ENCODE measurements at regions not wholly inside any gene's neighbourhood (a gene's known extent, or its start where the extent isn't known, plus 50 kb on each side); places are given as distances from the start of the nearest gene placed in this dataset.
"Not testable (repeated sequence)": the region's sequence is repeated elsewhere in the genome, so short reads cannot be mapped to it uniquely, and the experiment has no call there.

DNA sequence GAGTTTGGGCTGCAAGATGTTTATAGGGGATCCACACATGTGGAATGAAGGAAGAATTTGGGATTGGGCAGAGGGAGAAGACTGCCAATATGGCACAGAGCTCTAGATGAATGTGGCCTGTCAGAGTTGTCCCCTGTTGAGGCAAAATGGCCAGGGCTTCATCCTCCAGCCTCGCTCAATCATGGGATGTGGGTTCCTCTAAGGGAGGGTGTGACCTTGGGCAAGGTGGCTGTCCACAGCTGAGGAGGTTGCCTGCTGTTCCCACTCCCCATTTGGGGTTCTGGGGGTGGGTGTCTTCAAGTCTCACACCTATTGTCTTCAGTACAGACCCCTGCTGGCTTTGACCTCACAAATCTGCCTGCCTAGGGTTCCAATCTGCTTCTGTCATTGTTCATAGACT is 121.6 kb upstream of the FAM204A start:
- no peak for FAIRE-seq

DNA sequence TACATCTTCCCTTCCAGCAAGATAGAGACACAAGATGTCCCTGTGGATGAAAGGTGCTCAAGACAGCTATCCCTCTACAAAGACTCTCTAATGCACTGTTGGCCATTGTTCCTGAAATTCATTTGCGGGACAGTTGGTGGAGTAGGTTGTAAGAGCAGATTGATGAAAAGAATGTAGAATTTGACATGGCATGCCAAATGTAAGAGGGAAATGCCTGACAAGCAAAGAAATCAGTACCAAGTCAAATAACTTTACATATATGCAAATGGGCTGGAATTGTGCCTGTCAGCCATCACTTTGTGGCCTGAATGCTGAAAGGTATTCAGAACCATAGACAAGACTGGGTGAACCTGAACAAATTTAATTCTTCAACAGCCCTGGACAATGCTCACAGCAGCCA is 120.3 kb upstream of the FAM204A start:
- FAIRE-seq, result no peak

DNA sequence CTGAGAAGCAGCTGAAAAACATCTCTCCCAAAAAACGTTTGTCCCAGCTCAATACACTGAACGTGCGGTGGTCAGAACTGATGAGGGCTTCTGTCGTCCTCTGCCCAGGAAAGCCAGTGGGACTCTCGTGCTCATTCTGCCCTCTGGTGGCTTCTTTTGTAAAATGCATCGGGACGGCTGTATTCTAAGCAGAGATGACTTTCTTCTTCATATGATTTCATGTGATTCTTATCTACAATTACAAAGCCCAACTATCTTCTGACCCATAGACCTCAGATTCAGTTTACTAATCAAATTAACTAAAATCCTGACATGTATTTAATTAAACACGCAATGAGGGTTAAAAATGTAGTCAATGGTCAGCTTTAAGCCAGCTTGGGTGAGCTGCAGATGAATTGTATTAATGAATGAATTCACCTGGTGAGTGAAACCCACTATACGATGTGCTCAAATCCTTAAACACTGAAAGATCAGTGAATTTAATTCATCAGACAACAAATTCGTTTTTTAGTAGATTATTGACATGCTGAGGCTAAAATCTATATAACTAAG is 117.6 kb upstream of the FAM204A start:
- FAIRE-seq, result peak; percentile 89

DNA sequence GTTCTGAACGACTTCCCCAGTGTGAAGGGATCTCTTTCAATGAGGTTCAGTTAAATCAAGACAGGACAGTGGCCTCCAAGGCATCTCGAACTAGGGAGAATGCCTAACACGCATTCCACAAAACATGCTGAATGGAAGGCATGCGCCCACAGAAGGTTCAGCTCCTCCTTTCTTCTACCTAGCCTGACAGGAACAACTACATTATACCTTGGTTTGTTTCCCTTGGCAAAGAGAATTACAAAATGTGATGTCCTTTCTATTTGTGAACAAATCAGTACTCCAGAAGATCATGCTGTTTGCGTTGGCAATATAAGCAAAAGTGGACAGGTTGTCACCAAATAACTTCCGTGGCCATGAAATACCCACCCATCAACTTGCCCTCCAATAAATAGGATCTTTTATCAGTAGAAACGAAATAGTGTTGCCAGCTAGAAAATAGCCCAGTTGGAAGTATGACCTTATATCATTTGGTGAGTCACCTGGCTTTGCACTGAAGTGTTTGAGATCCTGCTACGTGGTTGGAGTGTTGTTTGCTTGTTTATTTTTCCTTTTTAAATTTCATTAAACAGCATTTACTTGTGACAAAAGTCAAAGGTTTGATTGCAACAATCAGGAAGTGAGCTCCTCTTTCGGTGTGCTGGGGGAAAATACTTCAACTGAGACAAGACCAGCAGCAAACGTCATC is 117.0 kb upstream of the FAM204A start:
- FAIRE-seq, result no peak

DNA sequence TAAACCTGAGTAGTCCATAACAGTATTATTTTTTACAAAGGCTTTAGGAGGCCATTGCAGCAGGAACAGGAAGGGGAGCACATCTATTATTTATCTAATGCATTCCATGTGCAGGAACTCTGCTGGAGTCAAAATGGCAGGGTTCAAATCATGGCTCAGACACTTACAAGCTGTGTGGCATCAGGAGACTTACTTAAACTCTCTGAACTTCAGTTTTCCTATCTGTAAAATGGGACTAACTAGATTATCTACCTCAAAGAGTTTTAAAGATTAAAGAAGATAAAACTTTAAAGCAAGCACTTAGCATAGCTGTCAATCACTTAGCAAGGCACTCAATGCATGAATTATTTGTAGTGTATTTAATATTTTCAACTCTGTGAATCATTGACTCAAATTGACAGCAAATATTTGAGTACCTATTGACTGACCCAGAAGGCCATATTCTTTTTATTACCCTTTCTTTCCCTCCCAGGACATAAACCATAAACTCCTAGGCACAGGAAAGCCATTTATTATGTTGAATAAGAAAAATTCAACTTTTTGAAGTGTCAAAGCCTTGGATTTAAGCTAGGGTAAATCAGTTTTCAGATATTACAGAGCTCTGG is 115.8 kb upstream of the FAM204A start:
- no peak for FAIRE-seq

DNA sequence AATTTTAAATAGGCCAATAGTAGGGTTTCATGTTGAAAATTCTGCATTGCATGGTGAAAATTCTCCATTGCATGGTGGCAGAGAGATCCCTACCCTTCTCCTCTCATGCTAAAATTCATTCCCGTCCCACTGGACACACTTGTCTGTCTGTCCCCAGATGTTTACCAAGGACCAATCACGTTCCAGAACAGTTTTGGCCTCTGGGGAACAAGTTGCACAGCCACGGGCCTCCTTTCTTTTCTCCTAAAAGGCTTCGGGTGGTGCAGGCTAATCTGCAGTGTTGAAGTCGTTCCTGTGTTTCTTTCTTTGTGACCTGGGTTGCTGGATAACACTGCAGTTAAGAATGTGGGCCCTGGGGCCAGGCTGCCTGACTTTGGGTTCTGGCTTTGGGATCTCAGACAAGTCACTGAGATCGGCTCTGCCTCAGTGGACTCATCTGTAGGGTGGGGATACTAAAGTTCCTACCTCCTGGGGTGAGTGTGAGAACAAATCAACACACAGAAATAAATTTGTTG is 113.1 kb upstream of the FAM204A start:
- no peak for FAIRE-seq

DNA sequence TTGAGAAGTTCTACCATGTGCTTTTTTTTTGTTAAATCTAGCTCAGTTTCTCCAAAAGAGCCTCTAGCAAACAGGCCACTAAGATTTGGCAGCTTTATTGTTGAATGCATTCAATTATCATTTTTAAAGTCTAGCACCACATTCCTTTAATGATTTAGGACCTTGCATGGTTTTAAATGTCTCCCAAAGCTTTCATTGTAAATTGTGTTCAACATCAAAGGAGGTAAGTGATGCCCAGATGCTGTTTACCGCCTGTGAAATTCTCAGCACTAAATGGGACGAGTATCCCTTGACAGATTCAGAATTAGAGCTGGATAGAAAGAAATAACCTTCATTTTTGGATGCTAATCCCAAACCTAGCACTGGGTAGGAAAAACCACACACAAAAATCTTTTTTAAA is 112.1 kb upstream of the FAM204A start:
- FAIRE-seq, result no peak

DNA sequence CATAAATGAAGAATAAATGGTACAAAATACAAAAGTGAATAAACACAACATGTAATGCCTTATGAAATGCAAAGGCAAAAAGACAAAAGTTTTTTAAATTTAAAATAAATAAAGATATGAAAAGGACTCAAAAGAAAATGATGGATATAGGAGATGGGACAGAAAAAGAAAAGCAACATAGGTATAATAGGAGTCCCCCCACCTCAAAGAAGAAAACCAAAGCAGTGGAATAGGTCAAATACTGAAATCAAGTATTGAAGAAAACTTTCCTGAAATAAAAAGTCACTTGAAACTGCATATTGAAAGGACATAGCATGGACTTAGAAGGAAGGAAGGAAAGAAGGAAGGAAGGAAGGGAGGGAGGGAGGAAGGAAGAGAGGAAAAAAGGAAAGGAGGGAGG is 110.0 kb upstream of the FAM204A start:
- no peak for FAIRE-seq

DNA sequence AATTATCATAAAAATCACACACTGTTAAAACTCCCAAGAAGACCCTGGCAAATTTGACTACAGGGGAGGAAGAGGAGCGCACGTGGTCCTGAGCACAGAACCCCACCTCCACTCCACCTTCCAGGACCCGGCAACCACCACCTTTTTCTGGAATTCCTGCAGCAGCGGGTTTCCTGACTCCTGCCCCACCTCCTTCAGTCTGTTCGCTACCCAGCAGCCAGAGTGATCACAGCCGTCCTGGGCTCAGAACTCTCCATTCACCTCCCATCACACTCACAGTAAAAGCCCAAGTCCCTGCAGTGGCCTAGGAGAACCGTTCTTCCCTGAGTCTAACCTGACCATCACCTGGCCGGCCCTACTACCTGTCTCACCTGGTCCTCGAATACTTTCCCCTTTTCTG is 107.4 kb upstream of the FAM204A start:
- no peak for FAIRE-seq

DNA sequence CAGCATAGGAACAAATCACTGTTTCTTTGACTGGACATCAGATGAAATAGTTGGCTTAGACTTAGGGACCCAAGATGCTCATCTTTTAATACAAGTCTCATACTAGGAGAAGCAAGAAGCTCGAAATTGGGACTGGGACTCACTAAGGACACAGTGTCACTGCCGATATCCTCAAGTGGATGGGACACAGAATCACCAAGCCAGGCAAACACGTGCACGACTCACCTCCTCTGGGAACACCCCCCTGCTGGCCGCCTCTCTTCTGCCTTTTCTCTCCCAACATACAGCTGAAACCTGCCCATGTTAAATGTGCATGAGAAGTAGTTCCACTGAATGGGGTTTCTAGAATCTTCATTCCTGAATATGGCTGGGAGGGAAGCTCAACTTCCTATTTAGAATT is 106.6 kb upstream of the FAM204A start:
- no peak for FAIRE-seq

DNA sequence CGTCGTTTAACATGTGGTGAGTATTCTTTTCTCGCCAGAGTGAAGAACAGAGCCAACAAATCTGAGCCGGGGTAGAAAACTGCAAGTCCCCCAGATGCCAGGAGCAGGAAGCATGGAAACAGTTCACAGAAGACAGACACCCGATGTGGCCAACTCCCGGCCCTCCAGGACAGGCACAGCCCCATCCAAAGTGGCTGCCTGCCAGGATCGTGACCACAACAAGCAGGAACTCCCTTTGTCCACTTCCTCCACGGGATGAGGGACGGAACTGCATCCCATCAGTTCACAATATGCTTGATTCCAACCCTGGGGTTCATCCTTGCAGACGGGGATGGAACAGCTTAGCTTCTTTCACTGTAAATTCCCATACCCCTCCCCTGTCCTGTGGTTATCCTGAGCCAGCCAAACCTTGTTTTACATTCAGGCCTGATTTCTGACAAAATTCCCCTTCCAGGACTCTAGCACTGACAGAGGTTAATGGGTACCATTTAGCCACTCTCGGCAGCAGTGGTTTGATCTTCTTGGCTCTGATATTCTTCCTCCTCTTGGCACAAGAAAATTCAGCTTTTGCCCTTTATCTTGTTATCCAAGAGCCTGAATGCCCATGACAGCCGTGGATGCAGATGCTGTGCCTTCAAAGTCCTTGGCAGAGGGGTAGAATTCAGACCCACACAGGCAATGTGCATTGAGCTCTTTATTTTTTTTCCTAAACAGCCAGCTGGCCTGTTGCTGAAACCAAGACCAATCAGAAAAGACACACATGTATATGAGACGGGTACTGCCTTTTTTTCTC is 105.5 kb upstream of the FAM204A start:
- no peak for FAIRE-seq

DNA sequence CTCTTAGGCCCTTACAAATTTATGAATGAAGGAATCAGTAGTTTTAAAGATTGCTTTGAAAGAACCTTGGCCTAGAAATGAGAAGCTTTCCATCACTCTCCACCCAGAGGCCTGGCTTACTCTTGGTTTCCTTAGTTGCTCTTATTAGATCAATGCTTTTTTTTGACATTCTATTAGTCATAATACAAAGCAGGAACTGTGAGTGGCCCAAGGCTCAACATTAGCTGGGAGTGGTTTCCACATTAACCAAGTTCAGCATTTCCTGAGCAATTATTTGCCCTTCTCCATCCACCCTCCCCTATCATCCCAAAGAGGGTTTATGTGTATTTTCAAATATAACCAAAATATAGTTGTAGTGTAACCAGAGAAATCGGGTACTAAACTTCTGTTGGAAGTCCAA is 103.4 kb upstream of the FAM204A start:
- FAIRE-seq, result no peak

DNA sequence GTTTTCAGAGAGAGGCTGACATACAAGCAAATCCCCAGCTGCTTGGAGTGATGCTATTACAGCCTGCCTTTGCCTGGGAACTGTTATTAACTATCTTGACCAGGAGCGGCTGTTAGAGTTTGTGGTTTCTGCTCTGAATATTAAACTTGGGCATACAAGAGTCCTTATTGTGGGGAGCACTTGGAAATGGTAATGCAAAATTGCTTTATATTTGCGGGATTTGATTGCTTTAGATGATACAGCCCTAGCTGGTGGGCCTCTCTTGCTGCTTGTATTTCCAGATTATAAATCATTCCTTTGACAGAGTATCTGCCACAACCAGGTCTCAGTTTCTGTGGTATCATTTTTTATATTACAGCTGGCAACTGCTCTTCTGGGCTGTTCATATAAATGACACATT is 101.9 kb upstream of the FAM204A start:
- FAIRE-seq, result no peak

DNA sequence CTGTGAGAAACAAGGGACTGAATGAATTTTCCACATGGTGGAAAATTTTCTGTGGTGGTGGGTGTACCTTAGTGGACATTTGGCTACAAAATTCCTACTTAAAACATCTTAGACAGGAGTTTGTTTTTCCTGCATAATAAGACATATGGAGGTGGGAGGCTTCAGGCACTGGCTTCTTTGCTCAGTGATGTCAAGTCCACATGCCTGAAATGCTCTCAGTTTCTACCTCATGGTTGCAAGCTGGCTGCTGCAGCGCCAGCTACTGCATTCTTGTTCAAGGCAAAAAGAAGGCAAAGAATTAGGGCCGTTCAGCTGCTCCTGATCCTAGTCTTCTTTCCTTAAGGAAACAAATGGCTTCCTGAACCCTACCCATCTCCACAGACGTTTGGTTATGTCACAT is 99.9 kb upstream of the FAM204A start:
- FAIRE-seq, result no peak

DNA sequence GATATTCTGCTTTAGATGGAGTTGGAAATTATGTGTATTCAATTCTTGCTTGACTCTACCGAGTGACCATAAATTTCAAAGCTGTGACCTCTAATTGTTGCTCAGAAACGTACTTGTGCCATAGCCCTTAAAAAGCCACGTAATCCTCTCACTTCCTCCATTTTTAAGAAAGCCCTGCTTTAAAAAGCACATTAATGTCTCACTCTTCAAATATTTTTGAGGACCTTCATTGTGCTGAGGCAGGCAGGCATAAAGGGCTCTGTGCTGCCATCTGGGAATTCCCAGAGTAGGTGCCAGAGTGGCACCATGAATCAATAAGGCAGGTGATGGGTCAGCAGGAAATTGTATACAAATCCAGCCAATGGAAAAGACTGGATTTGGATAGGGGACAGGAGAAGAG is 97.7 kb upstream of the FAM204A start:
- no peak for FAIRE-seq

DNA sequence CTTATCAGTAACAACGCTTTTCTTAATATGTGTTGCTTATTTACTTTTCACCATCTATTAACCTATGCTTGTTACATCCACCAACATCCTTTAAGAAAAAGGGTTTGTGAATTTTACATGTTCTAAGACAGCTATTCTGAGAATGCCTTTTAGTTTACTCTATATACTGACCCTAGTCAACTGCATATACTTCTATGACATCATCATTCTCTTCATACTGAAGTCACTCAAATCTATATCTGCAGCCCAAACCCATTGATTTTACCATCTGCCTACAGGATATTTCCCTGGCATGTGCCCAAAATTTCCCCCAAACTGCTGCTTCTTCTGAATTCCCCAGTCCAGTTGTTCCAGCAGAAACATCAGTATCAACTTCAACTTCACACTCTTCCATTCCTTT is 94.6 kb upstream of the FAM204A start:
- no peak for FAIRE-seq

DNA sequence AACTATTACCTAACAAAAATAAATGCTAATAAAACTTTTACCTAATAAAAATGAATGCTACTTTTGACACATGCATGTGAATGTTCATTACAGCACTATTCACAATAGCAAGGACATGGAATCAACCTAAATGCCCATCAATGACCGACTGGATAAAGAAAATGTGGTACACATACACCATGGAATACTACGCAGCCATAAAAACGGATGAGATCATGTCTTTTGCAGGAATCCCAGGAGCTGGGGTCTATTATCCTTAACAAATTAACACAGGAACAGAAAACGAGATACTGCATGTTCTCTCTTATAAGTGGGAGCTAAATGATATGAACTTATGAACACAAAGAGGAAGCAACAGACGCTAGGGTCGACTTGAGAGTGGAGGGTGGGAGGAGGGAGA is 88.1 kb upstream of the FAM204A start:
- no peak for FAIRE-seq

DNA sequence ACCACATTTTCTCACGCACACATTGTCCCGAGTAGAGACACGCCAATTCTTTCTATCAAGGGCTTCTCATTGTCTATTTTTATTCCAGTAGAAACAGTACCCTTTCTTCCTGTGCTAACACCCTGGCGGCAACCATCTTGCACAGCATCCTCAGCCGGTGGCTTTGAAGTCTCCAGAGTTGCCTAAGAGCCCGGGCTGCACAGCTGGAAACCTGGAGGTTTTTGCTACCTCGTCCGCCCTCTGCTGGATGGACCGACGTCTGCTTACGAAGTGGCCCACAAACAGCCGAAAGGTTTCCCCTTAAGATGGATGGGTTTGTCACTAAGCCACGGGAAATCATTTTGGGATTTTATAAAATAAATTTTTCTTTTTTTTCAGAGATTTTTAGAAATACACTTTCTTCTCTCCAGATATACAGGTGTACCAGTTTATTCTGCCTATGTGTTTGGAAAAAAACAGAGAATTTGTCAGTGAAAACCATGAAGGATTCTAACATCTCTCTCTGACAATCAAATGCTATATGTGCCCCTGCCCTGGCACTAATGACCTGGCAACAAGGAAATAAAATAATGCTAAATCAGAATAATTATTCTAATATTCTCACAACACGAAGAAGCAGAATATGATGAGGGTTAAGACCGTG is 81.8 kb upstream of the FAM204A start:
- peak; percentile 97 for FAIRE-seq

DNA sequence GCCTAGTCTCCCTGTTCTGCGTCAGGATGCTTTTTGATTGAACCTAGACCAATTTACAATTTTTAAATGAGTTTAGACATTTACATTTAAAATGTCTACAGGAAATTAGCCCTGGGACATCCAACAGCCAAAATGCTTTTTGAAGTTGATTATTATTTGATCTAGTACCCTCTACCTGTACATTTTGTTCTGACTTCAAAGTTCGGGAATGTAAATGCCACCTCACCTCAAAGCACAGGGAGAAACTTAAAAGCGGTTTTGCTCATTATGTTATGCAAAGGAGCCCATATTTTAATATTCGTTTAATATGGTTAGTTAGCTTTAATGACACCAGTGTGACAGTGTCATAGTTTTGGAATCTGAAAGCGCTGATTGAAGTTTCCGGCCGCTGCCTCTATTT is 80.1 kb upstream of the FAM204A start:
- FAIRE-seq, result no peak

DNA sequence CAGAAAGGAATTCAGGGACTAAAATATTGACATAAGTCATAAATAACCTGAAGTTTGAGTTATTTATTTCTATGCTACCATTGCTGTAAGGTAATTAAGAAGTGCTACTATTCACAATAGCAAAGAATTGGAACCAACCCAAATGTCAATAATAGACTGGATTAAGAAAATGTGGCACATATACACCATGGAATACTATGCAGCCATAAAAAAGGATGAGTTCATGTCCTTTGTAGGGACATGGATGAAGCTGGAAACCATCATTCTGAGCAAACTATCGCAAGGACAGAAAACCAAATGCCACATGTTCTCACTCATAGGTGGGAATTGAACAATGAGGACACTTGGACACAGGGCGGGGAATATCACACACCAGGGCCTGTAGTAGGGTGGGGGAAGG is 77.9 kb upstream of the FAM204A start:
- FAIRE-seq, result not testable (repeated sequence)

DNA sequence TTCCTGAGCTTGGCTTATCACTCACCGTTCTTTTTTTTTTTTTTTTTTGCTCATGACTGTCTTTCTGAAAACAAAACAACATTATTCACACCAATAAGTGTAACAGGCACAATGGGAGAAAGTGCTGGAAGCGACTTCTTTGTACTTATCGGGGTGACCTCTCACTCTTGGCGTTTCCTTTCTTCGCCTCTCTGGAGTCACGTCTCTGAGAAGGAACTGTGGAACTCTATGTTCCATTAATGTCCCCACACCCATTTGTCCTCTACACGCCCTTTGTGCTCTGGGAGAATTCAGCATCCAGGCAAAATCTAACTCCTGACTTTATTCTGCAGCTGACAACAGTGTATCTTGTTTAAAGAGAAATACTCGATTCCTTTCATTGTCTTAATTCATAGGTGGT is 70.8 kb upstream of the FAM204A start:
- no peak for FAIRE-seq

DNA sequence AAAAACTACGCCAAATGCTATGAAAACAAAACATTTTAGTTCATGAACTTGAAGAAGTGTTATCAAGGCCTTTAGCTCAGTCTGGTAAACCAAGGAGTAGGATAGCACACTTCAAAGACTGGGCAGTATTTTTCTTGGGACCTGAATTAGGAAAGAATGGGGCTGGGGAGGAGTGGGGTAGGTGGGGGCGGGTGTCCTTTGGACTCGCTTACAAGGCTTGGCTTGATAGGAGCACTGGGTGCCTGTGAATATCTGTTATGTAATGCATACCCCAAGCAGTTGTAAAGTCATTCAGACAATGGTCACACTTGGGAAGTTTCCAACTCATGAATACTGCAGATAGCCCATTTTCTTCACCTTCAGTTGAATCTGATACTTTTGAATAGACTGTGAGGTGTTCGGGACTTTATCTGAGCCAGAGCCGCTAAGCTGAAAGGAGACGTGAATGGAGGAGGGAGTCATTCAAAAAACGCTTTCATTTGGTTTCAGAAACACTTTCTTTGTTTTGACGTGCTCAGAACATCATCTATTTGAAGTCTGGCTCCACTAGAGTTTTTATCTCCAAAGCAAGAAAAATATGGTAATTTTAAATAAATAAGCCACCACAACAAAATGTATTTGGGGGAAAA is 70.1 kb upstream of the FAM204A start:
- FAIRE-seq, result no peak

DNA sequence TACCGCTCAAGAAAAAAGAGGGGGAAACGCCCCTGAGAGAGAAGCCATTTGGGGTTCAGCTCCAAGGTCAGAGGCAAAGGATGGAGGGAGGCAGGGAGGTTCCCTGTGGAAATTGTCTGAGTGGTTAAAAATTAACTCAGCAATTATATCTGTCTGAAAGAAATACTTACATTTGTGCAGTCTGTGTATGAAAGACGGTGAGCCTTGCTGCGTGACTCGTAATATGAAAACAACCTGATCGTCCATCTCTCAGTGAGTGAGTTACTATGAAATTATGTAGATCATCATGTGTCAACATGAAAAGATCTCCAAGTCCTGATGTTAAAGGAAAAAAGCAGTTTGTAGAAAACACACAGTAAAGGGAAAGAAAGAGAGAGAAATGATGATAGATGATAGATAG is 67.2 kb upstream of the FAM204A start:
- no peak for FAIRE-seq

Data from endometrium (tissue), 2 donors.